ENCODE measurements at regions not wholly inside any gene's neighbourhood (a gene's known extent, or its start where the extent isn't known, plus 50 kb on each side); places are given as distances from the start of the nearest gene placed in this dataset.

DNA sequence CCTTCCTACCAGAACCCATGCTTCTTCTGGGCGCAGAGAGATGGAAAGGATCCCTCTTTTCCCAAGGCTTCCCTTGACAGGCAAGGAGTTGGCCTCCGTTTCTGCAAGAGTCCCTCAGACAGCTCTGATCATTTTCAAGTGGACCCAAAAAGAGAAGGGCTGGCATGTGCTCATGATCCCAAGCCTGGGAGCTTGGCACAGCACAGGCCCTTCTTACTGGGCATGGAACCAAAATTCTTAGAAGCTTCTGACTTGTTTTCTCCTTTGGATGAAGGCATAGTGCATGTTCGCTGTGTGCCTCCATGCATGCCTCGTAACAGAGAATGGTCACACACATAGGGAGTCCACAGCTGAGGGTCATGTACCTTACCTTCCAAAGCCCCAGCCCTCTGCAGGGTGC, 449.6 kb downstream of the MIAT start:
- TF ChIP-seq POLR2A (IDR thresholded peaks at IDR 0.05) (no peak), EP300 (IDR thresholded peaks at IDR 0.05) (no peak)
- TF ChIP-seq, protein P1, sequence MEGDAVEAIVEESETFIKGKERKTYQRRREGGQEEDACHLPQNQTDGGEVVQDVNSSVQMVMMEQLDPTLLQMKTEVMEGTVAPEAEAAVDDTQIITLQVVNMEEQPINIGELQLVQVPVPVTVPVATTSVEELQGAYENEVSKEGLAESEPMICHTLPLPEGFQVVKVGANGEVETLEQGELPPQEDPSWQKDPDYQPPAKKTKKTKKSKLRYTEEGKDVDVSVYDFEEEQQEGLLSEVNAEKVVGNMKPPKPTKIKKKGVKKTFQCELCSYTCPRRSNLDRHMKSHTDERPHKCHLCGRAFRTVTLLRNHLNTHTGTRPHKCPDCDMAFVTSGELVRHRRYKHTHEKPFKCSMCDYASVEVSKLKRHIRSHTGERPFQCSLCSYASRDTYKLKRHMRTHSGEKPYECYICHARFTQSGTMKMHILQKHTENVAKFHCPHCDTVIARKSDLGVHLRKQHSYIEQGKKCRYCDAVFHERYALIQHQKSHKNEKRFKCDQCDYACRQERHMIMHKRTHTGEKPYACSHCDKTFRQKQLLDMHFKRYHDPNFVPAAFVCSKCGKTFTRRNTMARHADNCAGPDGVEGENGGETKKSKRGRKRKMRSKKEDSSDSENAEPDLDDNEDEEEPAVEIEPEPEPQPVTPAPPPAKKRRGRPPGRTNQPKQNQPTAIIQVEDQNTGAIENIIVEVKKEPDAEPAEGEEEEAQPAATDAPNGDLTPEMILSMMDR (IDR thresholded peaks at IDR 0.05) = no peak
